ENCODE measurements at regions not wholly inside any gene's neighbourhood (a gene's known extent, or its start where the extent isn't known, plus 50 kb on each side); places are given as distances from the start of the nearest gene placed in this dataset.
"Not testable (repeated sequence)": the region's sequence is repeated elsewhere in the genome, so short reads cannot be mapped to it uniquely, and the experiment has no call there.

GRCh38 chr12:63400318-63400717, 249.3 kb upstream of the AVPR1A start:
- no peaks in the 10 kb centered on the region for H3K27me3 ChIP-seq (ENCODE audit: low read depth)
- H3K4me1 ChIP-seq, result no peaks in the 10 kb centered on the region
- DNase-seq (ENCODE audit: low spot score in 2 of 2), result no peak
- no peaks in the 10 kb centered on the region for H3K36me3 ChIP-seq (replicated peaks)
- no peak overlapping the region for H3K4me3 ChIP-seq
- H3K9me3 ChIP-seq, result no peaks in the 10 kb centered on the region
- in situ Hi-C loops (cut with MboI; ENCODE audit: low sequenced_read_pairs), result loop anchor here (25.0 kb wide), 1 partner anchor 412 kb away; no protein-coding TSS in a partner anchor

- Histone ChIP-seq H3K36me3 (replicated peaks) (no peaks in the 10 kb centered on the region), H3K4me3 (no peak overlapping the region), H3K4me1 (no peaks in the 10 kb centered on the region), H3K27me3 (ENCODE audit: low read depth) (no peaks in the 10 kb centered on the region), H3K9me3 (no peaks in the 10 kb centered on the region)
- DNase-seq (ENCODE audit: low spot score in 2 of 2), result no peak
- in situ Hi-C loops (cut with MboI; ENCODE audit: low sequenced_read_pairs), result no loop called here
Measured at GRCh38 chr12:63397807-63398206, 246.8 kb upstream of the AVPR1A start.

- Histone ChIP-seq H3K4me3 (no peak overlapping the region), H3K27me3 (ENCODE audit: low read depth) (no peaks in the 10 kb centered on the region), H3K36me3 (replicated peaks) (no peaks in the 10 kb centered on the region), H3K9me3 (no peaks in the 10 kb centered on the region), H3K4me1 (no peaks in the 10 kb centered on the region; the same call in 1 of the 2 replicates)
- in situ Hi-C loops (cut with MboI; ENCODE audit: low sequenced_read_pairs), result no loop called here
- DNase-seq (ENCODE audit: low spot score in 2 of 2), result no peak
Measured at GRCh38 chr12:63396135-63396534, 245.1 kb upstream of the AVPR1A start.

GRCh38 chr12:63394983-63395382, 244.0 kb upstream of the AVPR1A start:
- in situ Hi-C loops (cut with MboI; ENCODE audit: low sequenced_read_pairs), result no loop called here

GRCh38 chr12:63394349-63394748, 243.3 kb upstream of the AVPR1A start:
- H3K4me1 ChIP-seq, result no peaks in the 10 kb centered on the region; the same call in 1 of the 2 replicates
- in situ Hi-C loops (cut with MboI; ENCODE audit: low sequenced_read_pairs), result no loop called here
- no peak overlapping the region for H3K4me3 ChIP-seq
- no peaks in the 10 kb centered on the region for H3K27me3 ChIP-seq (ENCODE audit: low read depth)
- H3K36me3 ChIP-seq (replicated peaks), result no peaks in the 10 kb centered on the region
- no peaks in the 10 kb centered on the region for H3K9me3 ChIP-seq
- DNase-seq (ENCODE audit: low spot score in 2 of 2), result no peak

More at GRCh38 chr12:63394983-63395382, 244.0 kb upstream of the AVPR1A start:
- no peaks in the 10 kb centered on the region for H3K36me3 ChIP-seq (replicated peaks)
- no peaks in the 10 kb centered on the region for H3K27me3 ChIP-seq (ENCODE audit: low read depth)
- no peaks in the 10 kb centered on the region; the same call in 1 of the 2 replicates for H3K4me1 ChIP-seq
- no peak overlapping the region for H3K4me3 ChIP-seq
- H3K9me3 ChIP-seq, result no peaks in the 10 kb centered on the region
- no peak for DNase-seq (ENCODE audit: low spot score in 2 of 2)

GRCh38 chr12:63389211-63389610, 238.2 kb upstream of the AVPR1A start:
- in situ Hi-C loops (cut with MboI; ENCODE audit: low sequenced_read_pairs), result no loop called here
- DNase-seq (ENCODE audit: low spot score in 2 of 2), result no peak
- H3K9me3 ChIP-seq, result no peaks in the 10 kb centered on the region
- H3K36me3 ChIP-seq (replicated peaks), result no peaks in the 10 kb centered on the region
- no peak overlapping the region for H3K4me3 ChIP-seq
- H3K27me3 ChIP-seq (ENCODE audit: low read depth), result no peaks in the 10 kb centered on the region
- H3K4me1 ChIP-seq, result no peaks in the 10 kb centered on the region; the same call in 1 of the 2 replicates

GRCh38 chr12:63387771-63388170, 236.8 kb upstream of the AVPR1A start:
- Histone ChIP-seq H3K4me3 (no peak overlapping the region), H3K27me3 (ENCODE audit: low read depth) (no peaks in the 10 kb centered on the region), H3K9me3 (no peaks in the 10 kb centered on the region), H3K4me1 (no peaks in the 10 kb centered on the region; the same call in 1 of the 2 replicates), H3K36me3 (replicated peaks) (no peaks in the 10 kb centered on the region)
- no peak for DNase-seq (ENCODE audit: low spot score in 2 of 2)
- in situ Hi-C loops (cut with MboI; ENCODE audit: low sequenced_read_pairs), result no loop called here

GRCh38 chr12:63382930-63383329, 231.9 kb upstream of the AVPR1A start:
- DNase-seq (ENCODE audit: low spot score in 2 of 2), result no peak
- Histone ChIP-seq H3K36me3 (replicated peaks) (no peaks in the 10 kb centered on the region), H3K4me3 (no peak overlapping the region), H3K27me3 (ENCODE audit: low read depth) (no peaks in the 10 kb centered on the region), H3K4me1 (no peaks in the 10 kb centered on the region), H3K9me3 (no peaks in the 10 kb centered on the region)
- in situ Hi-C loops (cut with MboI; ENCODE audit: low sequenced_read_pairs), result no loop called here

- no peaks in the 10 kb centered on the region for H3K9me3 ChIP-seq
- H3K36me3 ChIP-seq (replicated peaks), result no peaks in the 10 kb centered on the region
- DNase-seq (ENCODE audit: low spot score in 2 of 2), result no peak
- in situ Hi-C loops (cut with MboI; ENCODE audit: low sequenced_read_pairs), result no loop called here
- no peaks in the 10 kb centered on the region for H3K4me1 ChIP-seq
- H3K27me3 ChIP-seq (ENCODE audit: low read depth), result no peaks in the 10 kb centered on the region
- H3K4me3 ChIP-seq, result no peak overlapping the region
Measured at GRCh38 chr12:63362791-63363190, 211.8 kb upstream of the AVPR1A start.

GRCh38 chr12:63362166-63362565, 211.2 kb upstream of the AVPR1A start:
- Histone ChIP-seq H3K9me3 (no peaks in the 10 kb centered on the region), H3K36me3 (replicated peaks) (no peaks in the 10 kb centered on the region), H3K4me1 (no peaks in the 10 kb centered on the region), H3K4me3 (no peak overlapping the region), H3K27me3 (ENCODE audit: low read depth) (no peaks in the 10 kb centered on the region)
- in situ Hi-C loops (cut with MboI; ENCODE audit: low sequenced_read_pairs), result no loop called here
- DNase-seq (ENCODE audit: low spot score in 2 of 2), result no peak

GRCh38 chr12:63354969-63355368, 204.0 kb upstream of the AVPR1A start:
- H3K4me3 ChIP-seq, result no peak overlapping the region
- in situ Hi-C loops (cut with MboI; ENCODE audit: low sequenced_read_pairs), result no loop called here
- H3K4me1 ChIP-seq, result no peaks in the 10 kb centered on the region
- H3K36me3 ChIP-seq (replicated peaks), result no peaks in the 10 kb centered on the region
- H3K27me3 ChIP-seq (ENCODE audit: low read depth), result no peaks in the 10 kb centered on the region; the same call in 1 of the 2 replicates
- H3K9me3 ChIP-seq, result no peaks in the 10 kb centered on the region
- DNase-seq (ENCODE audit: low spot score in 2 of 2), result no peak

GRCh38 chr12:63353559-63353958, 202.6 kb upstream of the AVPR1A start:
- Histone ChIP-seq H3K4me1 (no peaks in the 10 kb centered on the region), H3K4me3 (no peak overlapping the region), H3K9me3 (no peaks in the 10 kb centered on the region), H3K27me3 (ENCODE audit: low read depth) (no peaks in the 10 kb centered on the region; the same call in 1 of the 2 replicates), H3K36me3 (replicated peaks) (no peaks in the 10 kb centered on the region)
- no peak for DNase-seq (ENCODE audit: low spot score in 2 of 2)
- in situ Hi-C loops (cut with MboI; ENCODE audit: low sequenced_read_pairs), result no loop called here

- Histone ChIP-seq H3K27me3 (ENCODE audit: low read depth) (no peaks in the 10 kb centered on the region; the same call in 1 of the 2 replicates), H3K4me1 (no peaks in the 10 kb centered on the region), H3K9me3 (no peaks in the 10 kb centered on the region), H3K4me3 (no peak overlapping the region), H3K36me3 (replicated peaks) (no peaks in the 10 kb centered on the region)
- in situ Hi-C loops (cut with MboI; ENCODE audit: low sequenced_read_pairs), result no loop called here
- DNase-seq (ENCODE audit: low spot score in 2 of 2), result no peak
Measured at GRCh38 chr12:63351370-63351769, 200.4 kb upstream of the AVPR1A start.

- no peaks in the 10 kb centered on the region for H3K4me1 ChIP-seq
- no peaks in the 10 kb centered on the region for H3K36me3 ChIP-seq (replicated peaks)
Measured at GRCh38 chr12:63348556-63348955, 197.6 kb upstream of the AVPR1A start.

GRCh38 chr12:63337158-63337557, 186.2 kb upstream of the AVPR1A start:
- H3K27me3 ChIP-seq (ENCODE audit: low read depth); H3K4me1 ChIP-seq; H3K36me3 ChIP-seq (replicated peaks); H3K9me3 ChIP-seq; H3K4me3 ChIP-seq; DNase-seq (ENCODE audit: low spot score in 2 of 2); in situ Hi-C loops (cut with MboI; ENCODE audit: low sequenced_read_pairs): not testable (repeated sequence)

More at GRCh38 chr12:63348556-63348955, 197.6 kb upstream of the AVPR1A start:
- H3K9me3 ChIP-seq, result no peaks in the 10 kb centered on the region
- no peak for DNase-seq (ENCODE audit: low spot score in 2 of 2)
- H3K4me3 ChIP-seq, result no peak overlapping the region
- no peaks in the 10 kb centered on the region for H3K27me3 ChIP-seq (ENCODE audit: low read depth)
- in situ Hi-C loops (cut with MboI; ENCODE audit: low sequenced_read_pairs), result no loop called here

Measured in HAP-1 (cell line).